ENCODE measurements at regions not wholly inside any gene's neighbourhood (a gene's known extent, or its start where the extent isn't known, plus 50 kb on each side); places are given as distances from the start of the nearest gene placed in this dataset.

GRCh38 chr21:31599563-31599962 is 59.9 kb upstream of the SOD1 start:
- TF ChIP-seq CTCF (IDR thresholded peaks at IDR 0.05) (no peak), POLR2A (IDR thresholded peaks at IDR 0.05) (no peak)
